Body of pancreas (tissue), 4 donors: ENCODE measurements at regions not wholly inside any gene's neighbourhood (a gene's known extent, or its start where the extent isn't known, plus 50 kb on each side); places are given as distances from the start of the nearest gene placed in this dataset.
A peak's percentile ranks its signal among the peaks of the same experiment; 100 is the strongest.

ENCODE experiments used
- ATAC-seq: fragments of 150-250 bp; one replicate; pipeline ENCODE4 v1.9.1; 2016
- DNase-seq, 4 donors: peaks; one replicate each; pipeline ENCODE4 v3.0.0-alpha.2; 2019
- H3K27ac ChIP-seq, 4 donors: fragments of 200-600 bp; sonication (generic); 1 replicate in 3 of 4; 2 replicates in 1 of 4; pipeline versions ENCODE4 v1.5.1 to v1.6.1; 2016 to 2019; ENCODE audit warnings: mild to moderate bottlenecking in 1 of 4, mixed read lengths in 1 of 4, moderate library complexity in 1 of 4
- H3K27me3 ChIP-seq, 2 donors: fragments of 200-600 bp; sonication (generic); one replicate each; pipeline ENCODE4 v1.6.0; 2016; ENCODE audit warnings: mild to moderate bottlenecking in 1 of 2
- H3K36me3 ChIP-seq, 2 donors: fragments of 200-600 bp; sonication (generic); replicated peaks in 1 of 2; 2 replicates each; pipeline ENCODE4 v1.5.1; 2016; ENCODE audit warnings: low read depth in 2 of 2; ENCODE audit not compliant: insufficient read depth in 1 of 2
- H3K4me1 ChIP-seq: fragments of 200-600 bp; sonication (generic); one replicate; pipeline ENCODE4 v1.6.0; 2016
- H3K4me3 ChIP-seq, 2 donors: fragments of 200-600 bp; sonication (generic); 1 replicate in 1 of 2; 2 replicates in 1 of 2; pipeline ENCODE4 v1.5.1; 2016 to 2019
- H3K9me3 ChIP-seq, 3 donors: fragments of 200-600 bp; sonication (generic); 1 replicate in 2 of 3; 2 replicates in 1 of 3; pipeline ENCODE4 v1.5.1; 2016
- POLR2A ChIP-seq, 3 donors: fragments of 450-650 bp; IDR thresholded peaks; one replicate each; pipeline ENCODE4 v1.6.1; 2016; ENCODE audit warnings: antibody characterized with exemption in 3 of 3, mild to moderate bottlenecking in 2 of 3
- WGBS, 2 donors: methylation state at CpG; one replicate each; pipeline ENCODE4 v1.1.5; 2017; 5-methylcytosine and 5-hydroxymethylcytosine counted together
- intact Hi-C: fragments of 100-400 bp; cut with DNase I; formaldehyde crosslinking; loops from one replicate; pipeline ENCODE4 v1.15.1; 2023
- TF ChIP-seq, protein P1 (sequence below), 7 experiments: fragments of 450-650 bp in 4 of 7; fragments of 200-600 bp in 3 of 7; sonication (generic) in 3 of 7; IDR thresholded peaks; one replicate each; pipeline ENCODE4 v1.5.1; 2016 to 2019; ENCODE audit warnings: antibody characterized with exemption in 7 of 7

DNA sequence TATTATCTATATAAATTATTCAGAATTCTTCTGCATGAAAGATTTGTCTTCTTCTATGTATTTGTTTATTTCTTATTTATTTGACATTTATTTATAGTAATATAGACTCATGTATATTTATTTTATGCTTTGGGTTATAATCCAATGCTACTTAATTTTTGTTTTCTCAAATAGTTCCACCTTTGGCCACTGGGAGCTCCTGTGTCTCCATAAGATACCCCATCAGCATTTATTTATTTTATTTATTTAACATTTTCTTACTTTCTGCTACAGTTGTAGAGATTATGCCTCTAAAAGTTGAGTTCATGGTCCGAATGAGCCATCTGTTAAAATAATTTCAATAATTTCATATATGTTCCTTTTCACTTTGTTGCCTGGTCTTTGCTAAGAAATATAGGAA, 289.4 kb downstream of the ADGRL2 start:
- 55 to 74% methylated on average over 1 of the region's 1 CpG for WGBS, 2 donors

DNA sequence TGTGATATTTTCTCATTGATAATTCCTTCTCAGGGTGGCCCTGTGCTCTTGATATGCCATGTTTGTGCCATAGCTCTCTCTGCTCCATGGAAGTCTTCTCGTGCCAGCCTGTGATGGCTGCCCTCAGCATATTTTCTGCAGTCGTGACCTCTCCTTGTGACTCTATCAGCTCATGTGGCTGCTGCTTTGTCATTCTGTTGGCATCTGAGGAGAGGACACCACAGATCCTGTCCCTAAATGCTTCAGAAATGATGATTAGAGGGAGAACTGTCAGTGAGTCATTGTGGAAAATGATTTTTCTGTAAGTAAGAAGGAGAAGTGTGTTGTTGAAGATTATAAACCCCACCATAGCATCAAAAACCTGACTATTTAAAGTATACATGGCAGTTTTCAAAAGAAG, 286.0 kb downstream of the ADGRL2 start:
- no peak for DNase-seq
- H3K36me3 ChIP-seq: no peaks in the 10 kb centered on the region
- no peak overlapping the region for H3K27ac ChIP-seq
- WGBS, 2 donors: 43 to 51% methylated on average over 2 of the region's 2 CpGs
- H3K27me3 ChIP-seq: no peaks in the 10 kb centered on the region
- no peaks in the 10 kb centered on the region for H3K4me1 ChIP-seq
- H3K9me3 ChIP-seq: no peaks in the 10 kb centered on the region
- intact Hi-C loops: no loop called here
- no peak overlapping the region for H3K4me3 ChIP-seq
- no peak for TF ChIP-seq POLR2A (IDR thresholded peaks at IDR 0.05)
- TF ChIP-seq, protein P1, sequence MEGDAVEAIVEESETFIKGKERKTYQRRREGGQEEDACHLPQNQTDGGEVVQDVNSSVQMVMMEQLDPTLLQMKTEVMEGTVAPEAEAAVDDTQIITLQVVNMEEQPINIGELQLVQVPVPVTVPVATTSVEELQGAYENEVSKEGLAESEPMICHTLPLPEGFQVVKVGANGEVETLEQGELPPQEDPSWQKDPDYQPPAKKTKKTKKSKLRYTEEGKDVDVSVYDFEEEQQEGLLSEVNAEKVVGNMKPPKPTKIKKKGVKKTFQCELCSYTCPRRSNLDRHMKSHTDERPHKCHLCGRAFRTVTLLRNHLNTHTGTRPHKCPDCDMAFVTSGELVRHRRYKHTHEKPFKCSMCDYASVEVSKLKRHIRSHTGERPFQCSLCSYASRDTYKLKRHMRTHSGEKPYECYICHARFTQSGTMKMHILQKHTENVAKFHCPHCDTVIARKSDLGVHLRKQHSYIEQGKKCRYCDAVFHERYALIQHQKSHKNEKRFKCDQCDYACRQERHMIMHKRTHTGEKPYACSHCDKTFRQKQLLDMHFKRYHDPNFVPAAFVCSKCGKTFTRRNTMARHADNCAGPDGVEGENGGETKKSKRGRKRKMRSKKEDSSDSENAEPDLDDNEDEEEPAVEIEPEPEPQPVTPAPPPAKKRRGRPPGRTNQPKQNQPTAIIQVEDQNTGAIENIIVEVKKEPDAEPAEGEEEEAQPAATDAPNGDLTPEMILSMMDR (IDR thresholded peaks at IDR 0.05): no peak
- no peak for ATAC-seq

More for the DNA sequence above, 289.4 kb downstream of the ADGRL2 start:
- intact Hi-C loops: no loop called here
- DNase-seq (no peak), ATAC-seq (no peak)
- Histone ChIP-seq H3K27me3 (no peaks in the 10 kb centered on the region), H3K4me1 (no peaks in the 10 kb centered on the region), H3K36me3 (no peaks in the 10 kb centered on the region), H3K9me3 (no peaks in the 10 kb centered on the region), H3K4me3 (no peak overlapping the region), H3K27ac (no peak overlapping the region)
- TF ChIP-seq, protein P1 (IDR thresholded peaks at IDR 0.05): peak in 3 of 7 experiments; percentile 9 to 22 (median 10)
- no peak for TF ChIP-seq POLR2A (IDR thresholded peaks at IDR 0.05)

GRCh38 chr1:82079607-82080006, 278.9 kb downstream of the ADGRL2 start:
- WGBS, 2 donors: 88 to 90% methylated on average over 1 of the region's 1 CpG
- DNase-seq (no peak), ATAC-seq (no peak)
- intact Hi-C loops: no loop called here
- Histone ChIP-seq H3K27me3 (no peaks in the 10 kb centered on the region), H3K27ac (no peak overlapping the region), H3K36me3 (no peaks in the 10 kb centered on the region), H3K4me3 (no peak overlapping the region), H3K4me1 (no peaks in the 10 kb centered on the region), H3K9me3 (no peaks in the 10 kb centered on the region)
- no peak for TF ChIP-seq POLR2A (IDR thresholded peaks at IDR 0.05)
- TF ChIP-seq, protein P1 (IDR thresholded peaks at IDR 0.05): no peak

- WGBS, 2 donors: 75 to 87% methylated on average over 1 of the region's 1 CpG
- no peaks in the 10 kb centered on the region for H3K4me1 ChIP-seq
- ATAC-seq (no peak), DNase-seq (no peak)
- H3K27me3 ChIP-seq: no peaks in the 10 kb centered on the region
- no peak for TF ChIP-seq POLR2A (IDR thresholded peaks at IDR 0.05)
- TF ChIP-seq, protein P1 (IDR thresholded peaks at IDR 0.05): no peak
- no peak overlapping the region for H3K4me3 ChIP-seq
- intact Hi-C loops: no loop called here
- H3K27ac ChIP-seq: no peak overlapping the region
- no peaks in the 10 kb centered on the region for H3K36me3 ChIP-seq
- no peaks in the 10 kb centered on the region for H3K9me3 ChIP-seq
Observed at GRCh38 chr1:82073659-82074058, 272.9 kb downstream of the ADGRL2 start.

DNA sequence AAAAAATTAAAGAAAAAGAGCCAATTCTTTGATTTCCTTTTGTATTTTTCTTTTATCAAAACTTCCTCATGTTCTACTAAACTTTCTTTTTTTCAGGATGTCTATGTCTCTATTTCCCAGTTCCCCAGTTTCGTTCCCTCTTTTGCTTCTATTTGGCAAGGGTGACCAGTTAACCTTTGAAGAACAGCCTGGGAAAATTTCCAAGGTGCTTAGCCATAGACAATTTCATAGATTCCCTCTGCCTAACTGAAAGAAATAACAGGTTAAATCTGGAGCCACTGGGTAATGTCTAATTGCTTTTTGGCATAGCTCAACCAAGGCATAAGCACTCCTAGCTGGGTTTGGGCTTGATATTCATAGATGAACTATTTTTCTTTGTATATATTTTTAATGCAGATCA, 272.3 kb downstream of the ADGRL2 start:
- Histone ChIP-seq H3K4me1 (no peaks in the 10 kb centered on the region), H3K4me3 (no peak overlapping the region)

More for the DNA sequence above, 272.3 kb downstream of the ADGRL2 start:
- intact Hi-C loops: no loop called here
- ATAC-seq (no peak), DNase-seq (no peak)
- no peaks in the 10 kb centered on the region for H3K9me3 ChIP-seq
- 21 to 24% methylated on average over 1 of the region's 1 CpG for WGBS, 2 donors
- TF ChIP-seq, protein P1 (IDR thresholded peaks at IDR 0.05): no peak
- no peak for TF ChIP-seq POLR2A (IDR thresholded peaks at IDR 0.05)
- H3K36me3 ChIP-seq: no peaks in the 10 kb centered on the region
- H3K27me3 ChIP-seq: no peaks in the 10 kb centered on the region
- no peak overlapping the region for H3K27ac ChIP-seq
